ENCODE measurements at regions not wholly inside any gene's neighbourhood (a gene's known extent, or its start where the extent isn't known, plus 50 kb on each side); places are given as distances from the start of the nearest gene placed in this dataset.

DNA sequence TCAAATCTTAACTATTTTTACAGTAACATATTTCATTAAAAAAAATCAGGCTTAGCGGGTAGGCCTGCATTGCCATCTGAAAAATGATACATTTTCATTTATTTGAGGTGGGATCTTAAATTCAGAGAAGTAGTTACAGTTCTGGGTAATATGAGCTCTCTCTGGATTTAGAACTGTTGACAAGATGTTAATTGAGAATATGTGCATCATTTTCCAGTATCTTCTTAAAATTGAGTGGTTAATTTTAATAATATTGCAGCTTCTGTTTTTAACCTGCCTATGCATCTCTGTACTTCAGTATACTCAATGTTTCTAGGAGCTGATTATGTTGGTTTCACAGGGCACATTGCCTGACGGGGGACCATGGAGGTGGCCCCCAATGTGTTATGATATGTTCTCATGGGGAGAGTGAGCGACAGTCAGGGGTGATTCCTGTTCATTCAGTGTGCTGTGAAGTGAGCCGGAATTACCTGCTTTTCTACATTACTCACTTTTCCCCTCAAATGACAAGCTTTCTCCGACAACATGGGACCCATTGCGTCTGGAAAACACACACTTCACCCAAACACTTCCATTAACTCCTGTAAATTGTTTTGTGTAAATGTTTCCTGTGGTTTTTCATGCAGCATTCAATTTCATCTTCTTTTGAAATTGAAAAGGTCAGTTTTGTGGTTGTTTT lies 406.2 kb downstream of the MTX2 start:
- ATAC-seq (ENCODE audit: low read depth) (no peak), DNase-seq (ENCODE audit: low spot score in 2 of 2) (no peak)
- Mint-ChIP-seq H3K27ac (no peak overlapping the region), H3K27me3 (peaks cover 3% of the 10 kb centered on the region), H3K4me3 (no peak overlapping the region), H3K4me1 (no peaks in the 10 kb centered on the region), H3K9me3 (no peaks in the 10 kb centered on the region), H3K36me3 (no peaks in the 10 kb centered on the region)

- no peak for ATAC-seq (ENCODE audit: low read depth)
- DNase-seq (ENCODE audit: low spot score in 2 of 2) = no peak
- Mint-ChIP-seq H3K4me1 (no peaks in the 10 kb centered on the region), H3K4me3 (no peak overlapping the region), H3K36me3 (no peaks in the 10 kb centered on the region), H3K27me3 (peaks cover 7% of the 10 kb centered on the region), H3K27ac (no peak overlapping the region), H3K9me3 (no peaks in the 10 kb centered on the region)
Observed at GRCh38 chr2:176677746-176678265, 408.6 kb downstream of the MTX2 start.

DNA sequence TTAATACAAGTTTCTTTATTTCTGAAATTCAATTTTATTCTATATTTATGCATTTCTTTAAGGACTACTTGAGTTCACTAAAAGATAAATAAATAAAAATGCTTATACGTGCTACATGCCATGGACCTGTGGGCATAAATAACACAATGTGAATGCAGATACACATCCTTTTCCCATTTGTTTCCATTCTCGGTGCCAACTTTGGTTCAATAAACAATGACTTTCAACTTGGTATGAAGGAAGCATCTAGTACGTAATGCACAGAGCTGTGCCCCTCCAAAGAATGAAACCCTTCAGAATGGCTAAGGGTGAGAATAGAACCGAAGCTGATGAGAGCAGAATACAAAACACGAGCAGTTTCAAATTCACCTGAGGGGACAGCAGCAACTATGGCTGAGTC lies 409.3 kb downstream of the MTX2 start:
- DNase-seq (ENCODE audit: low spot score in 2 of 2) (no peak), ATAC-seq (ENCODE audit: low read depth) (no peak)
- Mint-ChIP-seq H3K4me3 (no peak overlapping the region), H3K36me3 (no peaks in the 10 kb centered on the region), H3K4me1 (no peaks in the 10 kb centered on the region), H3K27me3 (peaks cover 9% of the 10 kb centered on the region), H3K27ac (no peak overlapping the region), H3K9me3 (no peaks in the 10 kb centered on the region)

- H3K4me3 Mint-ChIP-seq = no peak overlapping the region
Observed at GRCh38 chr2:176679061-176679669, 409.9 kb downstream of the MTX2 start.

DNA sequence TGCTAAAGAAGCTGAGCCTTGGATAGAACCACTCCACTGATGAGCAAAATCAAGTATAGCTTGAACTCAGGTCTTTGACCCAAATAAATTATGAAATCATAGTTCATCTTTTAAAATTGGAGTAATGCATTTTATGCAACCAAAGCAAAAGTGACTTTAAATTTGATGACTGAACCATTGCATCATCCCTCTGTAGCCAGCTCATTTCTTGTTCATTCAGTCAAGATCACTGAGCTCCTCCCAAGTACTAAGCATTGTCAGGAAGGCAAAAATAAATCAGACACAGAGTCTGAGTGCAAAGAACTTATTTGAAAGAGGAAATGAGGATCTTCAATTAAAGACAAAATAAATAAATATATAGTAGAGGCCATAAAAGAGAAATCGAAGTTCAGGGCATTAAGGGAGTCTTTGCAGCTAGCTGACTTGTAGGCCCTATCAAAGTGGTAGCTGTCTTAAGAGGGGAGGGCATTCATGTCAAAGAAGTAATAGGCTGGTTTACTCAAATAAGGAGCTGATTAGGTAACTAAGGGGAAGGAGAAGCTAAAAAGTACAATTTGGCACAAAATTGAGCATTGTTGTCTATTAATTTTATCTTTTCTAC lies 411.8 kb downstream of the MTX2 start:
- no peak for ATAC-seq (ENCODE audit: low read depth)

More at GRCh38 chr2:176679061-176679669, 409.9 kb downstream of the MTX2 start:
- H3K27ac Mint-ChIP-seq = no peak overlapping the region
- no peak for ATAC-seq (ENCODE audit: low read depth)
- H3K9me3 Mint-ChIP-seq = no peaks in the 10 kb centered on the region
- no peaks in the 10 kb centered on the region for H3K4me1 Mint-ChIP-seq
- H3K27me3 Mint-ChIP-seq = peaks cover 10% of the 10 kb centered on the region
- H3K36me3 Mint-ChIP-seq = no peaks in the 10 kb centered on the region
- no peak for DNase-seq (ENCODE audit: low spot score in 2 of 2)

DNA sequence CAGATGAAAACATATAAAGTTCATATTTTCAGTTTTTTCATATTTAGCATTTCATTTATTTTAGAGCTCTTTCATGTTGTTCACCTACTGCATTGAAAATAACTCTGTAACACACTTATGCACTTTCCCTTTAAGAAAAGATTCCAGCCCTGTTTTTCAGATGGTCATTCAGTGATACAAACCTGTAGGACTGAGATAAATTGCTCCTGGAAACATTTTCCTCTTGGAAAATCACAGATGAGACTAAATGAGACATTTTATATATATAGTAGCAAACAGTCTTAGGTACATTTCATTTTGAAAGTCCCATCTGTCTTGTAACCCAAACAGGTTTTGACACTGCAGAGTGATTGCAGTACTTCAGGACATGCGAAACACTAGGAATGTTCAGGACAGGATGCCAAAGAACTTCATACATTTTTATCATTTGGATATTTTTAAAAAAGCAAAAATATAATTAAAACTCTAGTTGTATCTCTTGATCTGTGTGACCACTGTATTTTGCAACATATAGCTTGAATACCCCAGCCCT lies 412.4 kb downstream of the MTX2 start:
- DNase-seq (ENCODE audit: low spot score in 2 of 2) (no peak), ATAC-seq (ENCODE audit: low read depth) (no peak)
- Mint-ChIP-seq H3K9me3 (no peaks in the 10 kb centered on the region), H3K4me1 (no peaks in the 10 kb centered on the region), H3K36me3 (no peaks in the 10 kb centered on the region), H3K27ac (no peak overlapping the region), H3K27me3 (peaks cover 17% of the 10 kb centered on the region), H3K4me3 (no peak overlapping the region)

More for the DNA sequence above, 411.8 kb downstream of the MTX2 start:
- Mint-ChIP-seq H3K4me1 (no peaks in the 10 kb centered on the region), H3K27me3 (peaks cover 13% of the 10 kb centered on the region), H3K9me3 (no peaks in the 10 kb centered on the region), H3K27ac (no peak overlapping the region), H3K4me3 (no peak overlapping the region), H3K36me3 (no peaks in the 10 kb centered on the region)
- DNase-seq (ENCODE audit: low spot score in 2 of 2) = no peak

- Mint-ChIP-seq H3K36me3 (no peaks in the 10 kb centered on the region), H3K27me3 (peaks cover 17% of the 10 kb centered on the region), H3K4me3 (no peak overlapping the region), H3K4me1 (no peaks in the 10 kb centered on the region), H3K27ac (no peak overlapping the region), H3K9me3 (no peaks in the 10 kb centered on the region)
- no peak for DNase-seq (ENCODE audit: low spot score in 2 of 2)
- no peak for ATAC-seq (ENCODE audit: low read depth)
Observed at GRCh38 chr2:176682278-176682677, 413.0 kb downstream of the MTX2 start.

GRCh38 chr2:176683618-176684111 lies 414.4 kb downstream of the MTX2 start:
- Mint-ChIP-seq H3K4me1 (no peaks in the 10 kb centered on the region), H3K27me3 (peaks cover 19% of the 10 kb centered on the region), H3K9me3 (no peaks in the 10 kb centered on the region), H3K36me3 (no peaks in the 10 kb centered on the region), H3K4me3 (no peak overlapping the region), H3K27ac (no peak overlapping the region)
- DNase-seq (ENCODE audit: low spot score in 2 of 2) = no peak
- ATAC-seq (ENCODE audit: low read depth) = no peak

GRCh38 chr2:176685908-176686307 lies 416.7 kb downstream of the MTX2 start:
- DNase-seq (ENCODE audit: low spot score in 2 of 2) (no peak), ATAC-seq (ENCODE audit: low read depth) (no peak)
- no peaks in the 10 kb centered on the region for H3K4me1 Mint-ChIP-seq
- H3K9me3 Mint-ChIP-seq = no peaks in the 10 kb centered on the region
- H3K4me3 Mint-ChIP-seq = no peak overlapping the region
- H3K27me3 Mint-ChIP-seq = peaks cover 20% of the 10 kb centered on the region
- no peaks in the 10 kb centered on the region for H3K36me3 Mint-ChIP-seq
- no peak overlapping the region for H3K27ac Mint-ChIP-seq

- peaks cover 20% of the 10 kb centered on the region for H3K27me3 Mint-ChIP-seq
Observed at GRCh38 chr2:176686328-176686727, 417.1 kb downstream of the MTX2 start.

GRCh38 chr2:176687342-176687741 lies 418.1 kb downstream of the MTX2 start:
- ATAC-seq (ENCODE audit: low read depth) = no peak
- Mint-ChIP-seq H3K36me3 (no peaks in the 10 kb centered on the region), H3K4me3 (no peak overlapping the region), H3K4me1 (no peaks in the 10 kb centered on the region), H3K27me3 (peaks cover 22% of the 10 kb centered on the region), H3K9me3 (no peaks in the 10 kb centered on the region), H3K27ac (no peak overlapping the region)
- DNase-seq (ENCODE audit: low spot score in 2 of 2) = no peak

More at GRCh38 chr2:176686328-176686727, 417.1 kb downstream of the MTX2 start:
- ATAC-seq (ENCODE audit: low read depth) (no peak), DNase-seq (ENCODE audit: low spot score in 2 of 2) (no peak)
- no peak overlapping the region for H3K27ac Mint-ChIP-seq
- no peaks in the 10 kb centered on the region for H3K4me1 Mint-ChIP-seq
- H3K36me3 Mint-ChIP-seq = no peaks in the 10 kb centered on the region
- H3K4me3 Mint-ChIP-seq = no peak overlapping the region
- H3K9me3 Mint-ChIP-seq = no peaks in the 10 kb centered on the region

GRCh38 chr2:176687944-176688343 lies 418.7 kb downstream of the MTX2 start:
- Mint-ChIP-seq H3K36me3 (no peaks in the 10 kb centered on the region), H3K9me3 (no peaks in the 10 kb centered on the region), H3K27me3 (peaks cover 18% of the 10 kb centered on the region), H3K4me1 (no peaks in the 10 kb centered on the region), H3K27ac (no peak overlapping the region), H3K4me3 (no peak overlapping the region)
- DNase-seq (ENCODE audit: low spot score in 2 of 2) (no peak), ATAC-seq (ENCODE audit: low read depth) (no peak)

DNA sequence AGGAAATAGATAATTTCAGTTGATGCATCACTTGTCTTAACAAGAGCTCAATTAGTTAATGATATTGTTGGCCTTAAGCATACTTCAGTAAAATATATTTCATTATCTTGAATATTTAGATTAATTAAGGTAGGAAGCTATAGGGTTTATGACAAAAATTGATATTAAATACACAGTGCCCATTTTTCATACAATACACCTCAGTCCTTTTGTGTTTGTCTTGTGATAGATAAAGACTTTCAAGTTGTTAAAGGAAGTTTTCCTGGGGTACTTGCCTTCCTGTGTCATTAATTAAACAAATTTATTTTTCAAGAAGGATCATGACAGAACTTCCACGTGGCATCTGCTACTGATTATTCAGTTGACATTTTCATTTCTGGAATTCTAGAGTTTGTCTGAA lies 420.5 kb downstream of the MTX2 start:
- Mint-ChIP-seq H3K4me3 (no peak overlapping the region), H3K27ac (no peak overlapping the region), H3K4me1 (no peaks in the 10 kb centered on the region), H3K36me3 (no peaks in the 10 kb centered on the region), H3K9me3 (no peaks in the 10 kb centered on the region), H3K27me3 (peaks cover 19% of the 10 kb centered on the region)
- ATAC-seq (ENCODE audit: low read depth) (no peak), DNase-seq (ENCODE audit: low spot score in 2 of 2) (no peak)

- H3K4me3 Mint-ChIP-seq = no peak overlapping the region
- DNase-seq (ENCODE audit: low spot score in 2 of 2) (no peak), ATAC-seq (ENCODE audit: low read depth) (no peak)
- no peaks in the 10 kb centered on the region for H3K9me3 Mint-ChIP-seq
- H3K27ac Mint-ChIP-seq = no peak overlapping the region
- H3K4me1 Mint-ChIP-seq = no peaks in the 10 kb centered on the region
- no peaks in the 10 kb centered on the region for H3K36me3 Mint-ChIP-seq
- H3K27me3 Mint-ChIP-seq = peaks cover 14% of the 10 kb centered on the region
Observed at GRCh38 chr2:176691471-176691870, 422.2 kb downstream of the MTX2 start.

All from memory B cell (primary cell).